GM18870 (cell line): ENCODE measurements at regions not wholly inside any gene's neighbourhood (a gene's known extent, or its start where the extent isn't known, plus 50 kb on each side); places are given as distances from the start of the nearest gene placed in this dataset.
A peak's percentile ranks its signal among the peaks of the same experiment; 100 is the strongest.
"Not testable (repeated sequence)": the region's sequence is repeated elsewhere in the genome, so short reads cannot be mapped to it uniquely, and the experiment has no call there.

ENCODE experiments used
- ATAC-seq: cut with Tn5 transposase; IDR thresholded peaks from one replicate; pipeline ENCODE4 v1.9.1; 2021; ENCODE audit warnings: moderate library complexity; ENCODE audit not compliant: unreplicated experiment

GRCh38 chrX:66914080-66914479 lies 275.2 kb upstream of the EDA2R start:
- no peak for ATAC-seq

- no peak for ATAC-seq
Measured at GRCh38 chrX:66912417-66912816, 273.5 kb upstream of the EDA2R start.

GRCh38 chrX:66902081-66902480 lies 263.2 kb upstream of the EDA2R start:
- no peak for ATAC-seq

- no peak for ATAC-seq
Measured at GRCh38 chrX:66900886-66901285, 262.0 kb upstream of the EDA2R start.

- no peak for ATAC-seq
Measured at GRCh38 chrX:66892004-66892403, 253.1 kb upstream of the EDA2R start.

GRCh38 chrX:66889418-66889817 lies 250.5 kb upstream of the EDA2R start:
- ATAC-seq = no peak

- ATAC-seq = no peak
Measured at GRCh38 chrX:66882101-66882500, 243.2 kb upstream of the EDA2R start.

GRCh38 chrX:66876776-66877175 lies 237.9 kb upstream of the EDA2R start:
- ATAC-seq = no peak

- ATAC-seq = no peak
Measured at GRCh38 chrX:66872771-66873170, 233.9 kb upstream of the EDA2R start.

- ATAC-seq = no peak
Measured at GRCh38 chrX:66863721-66864120, 224.8 kb upstream of the EDA2R start.

- peak; percentile 100 for ATAC-seq
Measured at GRCh38 chrX:66833426-66833825, 194.5 kb upstream of the EDA2R start.

- no peak for ATAC-seq
Measured at GRCh38 chrX:66815227-66815626, 176.3 kb upstream of the EDA2R start.

GRCh38 chrX:66794514-66794913 lies 155.6 kb upstream of the EDA2R start:
- not testable (repeated sequence) for ATAC-seq

- ATAC-seq = no peak
Measured at GRCh38 chrX:66766318-66766717, 127.4 kb upstream of the EDA2R start.

GRCh38 chrX:66760651-66761050 lies 121.8 kb upstream of the EDA2R start:
- ATAC-seq = no peak

GRCh38 chrX:66756717-66757116 lies 117.8 kb upstream of the EDA2R start:
- peak; percentile 88 for ATAC-seq

GRCh38 chrX:66751136-66751782 lies 112.4 kb upstream of the EDA2R start:
- ATAC-seq = no peak

GRCh38 chrX:66744519-66744918 lies 105.6 kb upstream of the EDA2R start:
- not testable (repeated sequence) for ATAC-seq

- ATAC-seq = no peak
Measured at GRCh38 chrX:66731398-66731797, 92.5 kb upstream of the EDA2R start.

GRCh38 chrX:66728818-66729271 lies 90.0 kb upstream of the EDA2R start:
- ATAC-seq = peak; percentile 76

GRCh38 chrX:66717926-66718325 lies 79.0 kb upstream of the EDA2R start:
- ATAC-seq = no peak

- ATAC-seq = no peak
Measured at GRCh38 chrX:66698273-66699204, 59.7 kb upstream of the EDA2R start.
